Lower leg skin (tissue), 4 donors: ENCODE measurements at regions not wholly inside any gene's neighbourhood (a gene's known extent, or its start where the extent isn't known, plus 50 kb on each side); places are given as distances from the start of the nearest gene placed in this dataset.

Experiments used
- DNase-seq, 2 donors: peaks; one replicate each; pipeline ENCODE4 v3.0.0-alpha.2; 2019; ENCODE audit warnings: low spot score in 2 of 2
- H3K4me3 ChIP-seq: fragments of 200-600 bp; sonication (generic); 2 replicates; pipeline ENCODE4 v1.5.1; 2017; ENCODE audit warnings: mild to moderate bottlenecking, low read depth; ENCODE audit not compliant: poor library complexity, severe bottlenecking
- POLR2A ChIP-seq, 2 donors: fragments of 450-650 bp; IDR thresholded peaks; one replicate each; pipeline ENCODE4 v1.6.1; 2016 to 2017; ENCODE audit warnings: antibody characterized with exemption in 2 of 2, mild to moderate bottlenecking in 1 of 2, moderate library complexity in 1 of 2
- WGBS, 2 donors: methylation state at CpG; one replicate each; pipeline ENCODE4 v1.1.5; 2018; 5-methylcytosine and 5-hydroxymethylcytosine counted together
- intact Hi-C: fragments of 100-400 bp; cut with DNase I; formaldehyde crosslinking; loops from one replicate; pipeline ENCODE4 v1.15.0; 2023; ENCODE audit warnings: low total_unique reads
- TF ChIP-seq, protein P1 (sequence below), 3 donors: fragments of 450-650 bp; IDR thresholded peaks; one replicate each; pipeline ENCODE4 v1.5.1; 2016; ENCODE audit warnings: antibody characterized with exemption in 3 of 3, mild to moderate bottlenecking in 3 of 3, moderate library complexity in 2 of 3

- intact Hi-C loops = no loop called here
- 58 to 62% methylated on average over 1 of the region's 1 CpG for WGBS, 2 donors
- no peak for DNase-seq
- no peak overlapping the region for H3K4me3 ChIP-seq
- TF ChIP-seq, protein P1, sequence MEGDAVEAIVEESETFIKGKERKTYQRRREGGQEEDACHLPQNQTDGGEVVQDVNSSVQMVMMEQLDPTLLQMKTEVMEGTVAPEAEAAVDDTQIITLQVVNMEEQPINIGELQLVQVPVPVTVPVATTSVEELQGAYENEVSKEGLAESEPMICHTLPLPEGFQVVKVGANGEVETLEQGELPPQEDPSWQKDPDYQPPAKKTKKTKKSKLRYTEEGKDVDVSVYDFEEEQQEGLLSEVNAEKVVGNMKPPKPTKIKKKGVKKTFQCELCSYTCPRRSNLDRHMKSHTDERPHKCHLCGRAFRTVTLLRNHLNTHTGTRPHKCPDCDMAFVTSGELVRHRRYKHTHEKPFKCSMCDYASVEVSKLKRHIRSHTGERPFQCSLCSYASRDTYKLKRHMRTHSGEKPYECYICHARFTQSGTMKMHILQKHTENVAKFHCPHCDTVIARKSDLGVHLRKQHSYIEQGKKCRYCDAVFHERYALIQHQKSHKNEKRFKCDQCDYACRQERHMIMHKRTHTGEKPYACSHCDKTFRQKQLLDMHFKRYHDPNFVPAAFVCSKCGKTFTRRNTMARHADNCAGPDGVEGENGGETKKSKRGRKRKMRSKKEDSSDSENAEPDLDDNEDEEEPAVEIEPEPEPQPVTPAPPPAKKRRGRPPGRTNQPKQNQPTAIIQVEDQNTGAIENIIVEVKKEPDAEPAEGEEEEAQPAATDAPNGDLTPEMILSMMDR (IDR thresholded peaks at IDR 0.05) = no peak
- no peak for TF ChIP-seq POLR2A (IDR thresholded peaks at IDR 0.05)
Measured at GRCh38 chr2:153214337-153214736, 264.2 kb downstream of the RPRM start.

- TF ChIP-seq, protein P1 (IDR thresholded peaks at IDR 0.05) = no peak
- TF ChIP-seq POLR2A (IDR thresholded peaks at IDR 0.05) = no peak
- no peak for DNase-seq
- 69 to 86% methylated on average over 1 of the region's 1 CpG for WGBS, 2 donors
- no peak overlapping the region for H3K4me3 ChIP-seq
- intact Hi-C loops = no loop called here
Measured at GRCh38 chr2:153213022-153213421, 265.5 kb downstream of the RPRM start.

DNA sequence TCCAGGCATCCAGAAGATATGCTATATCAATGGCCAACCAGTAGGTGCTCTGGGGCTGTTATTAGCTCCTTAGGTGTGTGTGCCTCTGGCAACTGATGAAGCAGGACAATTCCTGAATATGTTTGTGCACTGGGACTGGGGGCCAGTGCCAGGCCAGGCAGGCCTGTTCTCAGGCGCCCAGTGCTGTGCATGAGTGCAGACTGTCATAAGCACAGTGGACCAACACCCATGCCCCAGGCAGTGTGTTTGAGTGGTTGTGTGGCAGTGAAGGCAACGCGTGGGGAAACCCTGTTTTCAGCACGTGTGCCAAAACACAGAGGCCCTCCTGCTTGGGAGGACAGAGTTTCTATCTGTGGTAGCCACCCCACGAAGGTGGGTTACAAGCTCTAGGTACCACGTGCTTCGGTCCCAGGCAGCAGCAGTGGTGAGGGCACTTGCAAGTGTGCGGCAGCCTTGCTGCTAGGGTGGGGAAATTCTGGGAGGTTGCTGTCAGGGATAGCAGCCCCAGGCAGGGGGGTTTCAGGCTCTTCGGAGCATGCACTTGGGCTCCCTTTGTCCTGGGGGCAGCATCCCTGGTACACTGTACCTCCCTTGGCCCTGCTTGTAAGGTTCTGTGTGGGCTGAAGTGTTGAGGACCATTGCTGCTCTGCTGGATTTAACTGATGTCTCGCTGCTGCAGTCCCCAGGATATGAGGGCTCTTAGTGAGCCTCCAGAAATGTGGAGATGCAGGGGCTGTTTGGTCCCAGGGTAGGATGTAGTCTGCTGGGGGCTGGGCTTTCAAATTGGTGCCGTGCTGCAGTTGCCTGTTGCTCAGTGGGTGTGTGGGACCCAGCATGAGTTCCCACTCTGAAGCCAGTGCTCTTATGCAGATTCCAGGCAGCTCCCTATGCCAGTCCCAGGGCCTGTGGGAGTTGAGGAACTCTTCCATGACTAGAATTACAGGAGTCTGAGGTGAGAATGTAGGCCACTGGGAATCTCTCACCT lies 280.9 kb downstream of the RPRM start:
- peak in 1 of 2 donors; percentile 64 for DNase-seq

GRCh38 chr2:153196378-153197058 lies 282.0 kb downstream of the RPRM start:
- no peak for DNase-seq
- intact Hi-C loops = no loop called here
- no peak overlapping the region for H3K4me3 ChIP-seq
- 83 to 88% methylated on average over 5 to 8 of the region's 8 CpGs for WGBS, 2 donors
- TF ChIP-seq, protein P1 (IDR thresholded peaks at IDR 0.05) = no peak
- TF ChIP-seq POLR2A (IDR thresholded peaks at IDR 0.05) = no peak

More for the DNA sequence above, 280.9 kb downstream of the RPRM start:
- intact Hi-C loops = no loop called here
- TF ChIP-seq POLR2A (IDR thresholded peaks at IDR 0.05) = no peak
- TF ChIP-seq, protein P1 (IDR thresholded peaks at IDR 0.05) = no peak
- 61 to 71% methylated on average over 8 to 10 of the region's 11 CpGs for WGBS, 2 donors
- no peak overlapping the region for H3K4me3 ChIP-seq

DNA sequence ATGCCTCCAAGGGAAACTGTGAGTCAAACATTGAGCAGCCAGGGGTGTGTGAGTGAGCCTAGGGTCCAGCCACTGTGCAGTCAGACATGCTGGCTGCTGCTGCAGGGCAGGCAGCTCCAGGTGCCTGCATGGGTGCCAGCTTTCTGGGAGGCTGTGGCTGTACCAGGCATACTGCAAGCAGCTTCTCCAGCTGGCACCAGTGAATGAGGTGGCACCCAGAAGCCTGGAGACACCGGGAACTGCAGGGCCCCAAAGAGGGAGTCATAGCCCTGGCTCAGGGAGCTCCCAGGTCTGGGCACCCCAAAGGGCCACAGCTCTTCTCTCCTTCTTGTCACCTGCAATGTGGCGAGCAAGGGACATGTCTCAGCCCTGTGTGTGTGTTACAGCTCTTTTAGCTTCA lies 283.2 kb downstream of the RPRM start:
- peak in 1 of 2 donors; percentile 57 for DNase-seq
- WGBS, 2 donors = 80 to 84% methylated on average over 1 to 2 of the region's 2 CpGs
- TF ChIP-seq POLR2A (IDR thresholded peaks at IDR 0.05) = no peak
- TF ChIP-seq, protein P1 (IDR thresholded peaks at IDR 0.05) = no peak
- intact Hi-C loops = no loop called here
- H3K4me3 ChIP-seq = no peak overlapping the region
